GM12872 (cell line): ENCODE measurements at regions not wholly inside any gene's neighbourhood (a gene's known extent, or its start where the extent isn't known, plus 50 kb on each side); places are given as distances from the start of the nearest gene placed in this dataset.

ENCODE experiments used
- CTCF ChIP-seq: IDR thresholded peaks from 3 replicates; pipeline ENCODE4 v1.5.1; 2011; ENCODE audit warnings: low read depth, mild to moderate bottlenecking, low read length, moderate library complexity; ENCODE audit not compliant: insufficient read depth

- TF ChIP-seq CTCF = no peak
Measured at GRCh38 chr21:35530766-35531165, 481.7 kb upstream of the RUNX1 start.

- TF ChIP-seq CTCF = no peak
Measured at GRCh38 chr21:35529171-35529863, 480.2 kb upstream of the RUNX1 start.

GRCh38 chr21:35528116-35529042 is 479.3 kb upstream of the RUNX1 start:
- no peak for TF ChIP-seq CTCF

- TF ChIP-seq CTCF = no peak
Measured at GRCh38 chr21:35527358-35527757, 478.3 kb upstream of the RUNX1 start.

- no peak for TF ChIP-seq CTCF
Measured at GRCh38 chr21:35525443-35525842, 476.3 kb upstream of the RUNX1 start.

GRCh38 chr21:35521852-35522505 is 472.9 kb upstream of the RUNX1 start:
- no peak for TF ChIP-seq CTCF

GRCh38 chr21:35521293-35521692 is 472.2 kb upstream of the RUNX1 start:
- no peak for TF ChIP-seq CTCF
